Activated CD8-positive, alpha-beta memory T cell treated with anti-CD3 and anti-CD28 coated beads, Interleukin-2, amount 50 U/mL, for 24 hours (primary cell): ENCODE measurements at regions not wholly inside any gene's neighbourhood (a gene's known extent, or its start where the extent isn't known, plus 50 kb on each side); places are given as distances from the start of the nearest gene placed in this dataset.
"Not testable (repeated sequence)": the region's sequence is repeated elsewhere in the genome, so short reads cannot be mapped to it uniquely, and the experiment has no call there.

Source experiments
- DNase-seq: peaks from one replicate; pipeline ENCODE4 v3.0.0-alpha.2; 2020; ENCODE audit errors: extremely low read depth

- DNase-seq, result no peak
Measured at GRCh38 chr16:79938575-79938974, 338.0 kb upstream of the MAF start.

GRCh38 chr16:79937671-79938070 lies 337.1 kb upstream of the MAF start:
- DNase-seq, result not testable (repeated sequence)

DNA sequence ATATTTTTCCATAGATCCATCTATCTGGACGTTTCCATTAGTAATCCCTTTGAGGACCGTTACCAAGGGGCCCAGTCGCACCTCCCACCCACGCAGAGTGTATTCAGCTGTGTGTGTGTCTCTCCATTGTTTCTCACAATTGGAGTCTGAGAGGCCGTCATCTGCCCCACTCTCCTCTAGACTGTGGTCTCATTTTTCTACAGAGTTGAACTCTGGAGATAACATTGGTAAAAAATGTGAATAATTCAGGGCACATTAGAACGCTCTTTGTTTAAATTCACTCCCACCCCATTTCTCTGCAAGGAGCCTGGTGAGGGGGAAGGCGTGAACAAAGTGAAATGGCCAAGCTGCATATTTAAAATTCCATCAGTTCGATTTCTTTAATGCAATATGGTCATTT lies 333.1 kb upstream of the MAF start:
- no peak for DNase-seq

DNA sequence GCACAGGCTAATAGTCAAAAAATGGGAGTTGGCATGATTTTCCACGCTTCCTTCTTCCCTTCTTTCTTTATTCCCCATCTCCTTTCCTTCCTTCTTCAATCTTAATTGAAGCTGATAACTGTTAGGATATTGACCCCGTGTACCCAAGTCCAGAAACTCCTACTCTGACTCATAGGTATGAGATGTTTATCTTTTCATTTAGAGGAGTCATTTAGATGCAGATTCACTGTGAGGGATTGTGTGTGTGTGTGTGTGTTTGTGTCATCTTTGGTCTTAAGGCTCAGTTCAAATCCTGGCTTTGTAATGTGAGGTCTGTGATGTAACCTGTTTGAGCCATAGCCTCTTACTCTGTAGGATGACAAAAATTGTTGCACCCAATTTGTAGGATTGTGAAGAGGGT lies 332.0 kb upstream of the MAF start:
- no peak for DNase-seq

DNA sequence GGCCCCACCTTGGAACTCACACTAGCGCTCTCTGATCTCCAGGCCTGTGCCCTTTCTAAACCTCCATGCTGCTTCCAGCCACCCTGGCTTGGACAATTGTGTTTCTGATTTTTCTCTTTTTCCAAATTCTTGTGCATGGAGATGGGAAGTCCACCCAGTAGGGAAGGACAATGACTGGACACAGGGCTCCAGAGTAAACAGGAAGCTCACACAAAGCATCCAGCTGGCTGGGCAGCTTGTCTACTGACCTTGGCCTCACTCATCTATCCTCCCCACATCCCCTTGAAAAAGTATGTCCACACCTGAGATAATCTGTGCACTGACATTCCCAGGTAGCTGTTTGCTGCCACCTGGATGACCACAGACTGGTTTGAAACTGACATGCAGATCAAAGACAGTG lies 331.2 kb upstream of the MAF start:
- DNase-seq, result no peak

DNA sequence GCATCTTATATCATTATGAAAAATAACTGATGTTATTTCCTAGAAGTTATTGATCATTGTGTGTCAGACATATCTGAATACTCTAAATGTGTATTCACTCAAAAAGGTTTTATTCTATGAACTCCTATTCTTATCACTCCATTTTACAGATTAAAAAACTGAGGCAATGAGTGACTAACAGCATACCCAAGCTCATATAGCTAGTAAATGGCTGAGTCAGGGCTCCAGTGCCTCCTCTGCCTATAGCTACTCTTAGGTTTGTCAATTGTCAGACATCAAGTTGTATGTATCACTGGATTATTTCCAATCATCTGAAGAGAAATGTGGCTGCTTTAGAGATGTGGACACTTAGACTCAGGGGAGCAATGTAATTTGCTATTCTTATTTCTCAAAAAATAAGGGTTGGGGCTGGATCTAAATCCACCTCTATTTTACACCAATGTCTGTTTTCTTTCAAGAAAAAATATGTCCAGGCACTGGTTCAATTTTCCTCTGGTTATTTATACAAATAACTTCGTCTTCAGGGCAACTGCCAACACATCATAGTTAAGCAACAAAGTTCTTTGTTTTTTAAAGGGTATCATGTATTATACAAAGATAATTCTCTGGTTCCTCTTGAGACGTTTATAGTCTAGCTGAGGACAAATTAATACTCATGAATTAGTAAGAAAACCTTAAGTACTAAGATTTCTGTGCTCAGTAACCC lies 328.9 kb upstream of the MAF start:
- no peak for DNase-seq

GRCh38 chr16:79928142-79928873 lies 327.8 kb upstream of the MAF start:
- no peak for DNase-seq

DNA sequence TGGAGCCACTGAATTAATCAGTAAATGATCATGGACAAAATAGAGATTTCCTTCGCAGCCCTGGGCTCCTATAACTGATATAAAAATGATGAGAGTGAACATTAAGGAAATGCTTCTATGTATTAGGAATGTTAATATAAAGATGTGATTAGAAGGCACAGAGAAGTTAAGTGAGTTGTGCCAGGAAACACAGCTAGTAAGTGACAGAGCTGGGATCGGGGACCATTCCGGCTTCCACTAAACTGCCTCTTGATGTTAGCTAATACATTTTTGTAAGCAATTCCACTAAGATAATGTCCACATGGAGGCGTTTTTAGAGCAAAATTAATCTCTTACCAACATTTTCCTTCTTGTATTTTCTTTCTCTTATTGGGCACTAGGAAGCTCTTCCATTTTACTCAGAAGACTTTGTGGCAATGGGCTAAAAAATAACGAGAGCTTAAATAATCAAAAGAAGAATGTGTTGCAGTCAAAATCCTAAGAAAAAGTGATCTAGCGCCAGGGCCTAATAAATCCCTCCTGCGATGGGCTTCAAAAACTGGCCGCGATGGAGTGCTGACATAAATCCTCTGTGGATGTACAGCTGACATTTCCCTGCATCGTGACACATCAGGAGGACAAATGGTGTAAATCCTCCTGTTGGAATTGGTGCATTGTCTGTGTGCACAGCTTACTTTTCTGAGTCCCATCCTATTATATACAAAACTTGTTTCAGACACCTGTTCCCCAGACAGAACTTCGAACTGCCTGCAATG lies 326.1 kb upstream of the MAF start:
- DNase-seq, result no peak

DNA sequence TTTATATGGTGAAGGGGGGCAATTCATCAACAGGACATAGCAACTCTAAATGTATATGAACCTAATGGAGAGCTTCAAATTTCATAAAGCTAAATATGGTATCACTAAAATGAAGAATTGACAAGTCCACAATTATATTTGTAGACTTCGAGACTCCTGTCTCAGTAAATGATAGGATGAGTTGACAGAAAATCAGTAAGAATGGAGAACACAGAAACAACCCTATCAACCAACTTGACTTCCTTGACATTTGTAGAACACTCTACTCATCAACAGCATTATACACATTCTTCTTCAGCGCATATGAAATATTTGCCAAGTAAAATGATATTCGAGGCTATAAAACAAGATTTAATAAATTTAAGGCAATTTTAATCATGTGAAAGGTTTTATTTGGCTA lies 322.9 kb upstream of the MAF start:
- no peak for DNase-seq

GRCh38 chr16:79920685-79921084 lies 320.1 kb upstream of the MAF start:
- DNase-seq, result no peak

GRCh38 chr16:79918916-79919315 lies 318.4 kb upstream of the MAF start:
- DNase-seq, result no peak

DNA sequence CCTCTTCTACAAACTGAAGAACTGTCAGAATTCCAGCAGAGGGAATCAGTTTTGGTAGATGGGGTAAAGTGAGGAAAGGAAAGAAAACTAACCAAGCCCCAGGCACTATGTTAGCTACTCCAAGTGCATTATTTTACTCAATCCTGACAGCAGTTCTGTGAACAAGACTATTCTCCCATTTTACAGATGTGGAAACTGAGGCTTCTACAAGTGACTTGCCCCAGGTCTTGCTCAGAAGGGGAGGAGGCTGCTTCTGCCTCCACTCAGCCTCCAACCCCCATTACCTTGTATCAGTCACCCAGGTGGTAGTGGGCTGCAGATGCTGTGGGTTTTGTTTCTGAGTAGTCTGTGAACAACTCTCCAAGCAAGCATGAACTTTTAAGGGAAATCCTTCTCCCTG lies 315.2 kb upstream of the MAF start:
- no peak for DNase-seq

DNA sequence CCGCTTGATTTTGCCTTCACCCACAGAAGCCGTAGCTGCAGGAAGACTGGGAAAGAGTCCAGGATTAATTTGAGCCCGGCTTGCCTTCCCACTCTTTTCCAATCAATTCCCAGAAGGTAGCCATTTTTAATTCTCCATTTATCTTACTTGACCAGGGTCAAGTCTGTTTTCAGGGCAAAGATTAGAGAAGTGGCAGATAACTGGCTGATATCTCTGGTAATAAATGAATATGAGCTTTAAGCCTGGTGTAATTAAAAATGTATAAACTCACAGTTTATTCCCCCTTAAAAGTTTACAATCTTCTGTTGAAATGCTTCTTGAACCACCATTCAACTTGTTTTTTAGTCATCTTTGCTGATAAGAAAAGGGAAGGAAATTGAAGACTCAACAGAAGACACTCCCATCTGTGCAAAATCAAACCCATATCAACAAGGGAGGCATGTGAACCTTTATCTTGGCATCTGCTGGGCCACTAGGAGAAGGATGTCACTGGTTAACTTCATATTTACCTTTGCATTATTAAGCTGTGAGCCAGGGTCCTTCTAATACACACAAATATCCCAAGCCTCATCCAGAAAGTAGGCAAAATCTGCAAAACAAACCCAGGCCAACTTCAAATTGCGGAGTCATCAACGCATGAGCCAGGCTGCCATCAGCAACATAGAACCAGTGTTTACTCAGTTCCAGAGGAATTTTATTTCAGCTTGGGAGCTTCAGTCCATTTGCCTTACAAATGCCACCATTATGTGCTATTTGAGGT lies 314.6 kb upstream of the MAF start:
- DNase-seq, result no peak

DNA sequence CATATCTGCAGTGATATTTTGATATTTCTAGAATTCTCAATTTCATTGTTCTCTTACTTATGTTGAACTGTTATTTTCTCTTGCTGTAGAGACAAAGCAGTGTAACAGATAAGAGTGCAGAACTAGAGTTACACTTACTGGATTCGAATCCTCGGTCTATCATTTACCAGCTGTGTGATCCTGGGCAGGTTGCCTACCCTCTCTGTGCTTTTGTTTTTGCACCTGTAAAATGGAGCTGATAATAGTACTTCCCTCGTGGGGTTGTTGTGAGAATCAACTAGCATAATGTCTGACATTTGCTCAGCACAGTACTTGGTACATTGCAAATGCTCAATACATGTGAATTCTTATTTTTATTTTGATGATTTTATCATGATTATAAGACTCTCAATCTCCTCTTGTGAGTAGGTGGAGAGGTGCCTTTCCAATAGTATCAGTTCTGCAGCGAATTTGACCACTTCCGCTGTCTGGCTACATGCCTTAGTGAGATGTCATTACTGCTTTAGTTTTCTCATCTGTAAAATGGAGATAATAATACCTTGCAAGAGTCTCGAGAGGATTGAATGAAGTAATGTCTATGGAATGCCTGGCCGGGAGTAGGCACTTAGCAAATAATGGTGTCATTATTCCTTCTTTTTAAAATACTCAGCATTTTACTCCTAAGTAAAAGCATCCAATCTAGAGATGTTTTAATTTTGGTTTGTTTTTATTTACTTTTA lies 312.2 kb upstream of the MAF start:
- no peak for DNase-seq

DNA sequence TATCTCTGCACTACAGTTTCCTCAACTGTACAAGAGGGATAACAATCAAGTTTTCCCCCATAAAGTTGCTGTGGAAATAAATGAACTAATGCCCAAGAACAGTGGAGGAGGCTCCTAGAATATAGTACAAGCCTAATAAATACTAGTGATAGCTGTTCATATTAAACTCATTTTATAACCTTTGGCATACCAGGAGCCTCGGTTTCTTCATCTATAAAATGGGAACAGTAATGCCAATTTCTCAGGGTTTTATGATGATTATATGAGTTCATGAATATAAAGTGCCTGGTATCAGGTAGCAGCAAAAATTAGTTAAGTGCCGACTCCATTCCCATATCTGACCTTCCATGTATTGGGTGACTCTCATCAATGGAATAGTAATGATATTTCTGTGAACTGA lies 311.1 kb upstream of the MAF start:
- DNase-seq, result no peak

- DNase-seq, result no peak
Measured at GRCh38 chr16:79909571-79909970, 309.0 kb upstream of the MAF start.

DNA sequence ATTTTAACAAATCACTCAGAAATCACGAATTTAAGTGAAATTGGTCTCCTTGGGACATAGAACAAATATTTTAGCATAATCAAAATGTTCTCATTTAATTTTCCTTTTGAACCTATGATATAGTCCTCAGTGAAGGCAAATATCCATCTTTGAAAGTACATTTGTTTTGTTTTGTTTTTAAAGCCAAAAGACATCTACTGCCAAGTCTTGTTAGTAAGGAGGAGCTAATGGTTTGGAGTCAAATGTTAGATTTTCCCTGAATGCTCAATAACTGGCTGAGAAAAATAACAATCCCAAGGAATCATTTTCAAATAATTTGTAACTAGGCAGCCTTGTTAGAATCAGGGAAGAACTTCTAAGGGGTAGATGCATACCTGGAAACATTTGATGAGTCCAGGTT lies 302.9 kb upstream of the MAF start:
- no peak for DNase-seq

- DNase-seq, result no peak
Measured at GRCh38 chr16:79902351-79902750, 301.8 kb upstream of the MAF start.

DNA sequence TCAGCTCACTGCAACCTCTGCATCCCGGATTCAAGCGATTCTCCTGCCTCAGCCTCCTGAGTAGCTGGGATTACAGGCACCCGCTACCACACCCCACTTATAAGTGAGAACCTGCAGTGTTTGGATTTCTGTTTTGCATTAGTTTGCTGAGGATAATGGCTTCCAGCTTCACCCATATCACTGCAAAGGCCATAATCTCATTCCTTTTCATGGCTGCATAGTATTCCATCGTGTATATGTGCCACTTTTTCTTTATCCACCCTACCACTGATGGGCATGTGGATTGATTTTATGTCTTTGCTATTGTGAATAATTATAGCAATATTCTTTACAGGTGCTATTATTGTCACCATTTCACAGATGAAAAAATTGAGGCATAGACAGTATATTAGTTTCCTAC lies 301.0 kb upstream of the MAF start:
- no peak for DNase-seq

- no peak for DNase-seq
Measured at GRCh38 chr16:79899716-79900115, 299.2 kb upstream of the MAF start.

- DNase-seq, result no peak
Measured at GRCh38 chr16:79899316-79899715, 298.8 kb upstream of the MAF start.

- DNase-seq, result no peak
Measured at GRCh38 chr16:79898703-79899102, 298.2 kb upstream of the MAF start.
